ENCODE measurements at regions not wholly inside any gene's neighbourhood (a gene's known extent, or its start where the extent isn't known, plus 50 kb on each side); places are given as distances from the start of the nearest gene placed in this dataset.

- no peak for TF ChIP-seq CTCF (IDR thresholded peaks at IDR 0.05; ENCODE audit: borderline replicate concordance, extremely low read depth, low read length, poor library complexity, severe bottlenecking)
- TF ChIP-seq EZH2 (IDR thresholded peaks at IDR 0.05; ENCODE audit: borderline replicate concordance, low read depth, low read length, severe bottlenecking) = no peak
These were observed 207.4 kb upstream of the INTU start for GRCh38 chr4:127425202-127425845.
